Fibroblast of skin of right biceps (primary cell): ENCODE measurements at regions not wholly inside any gene's neighbourhood (a gene's known extent, or its start where the extent isn't known, plus 50 kb on each side); places are given as distances from the start of the nearest gene placed in this dataset.

Experiments
- DNase-seq: peaks from one replicate; pipeline ENCODE4 v3.0.0-alpha.2; 2013

DNA sequence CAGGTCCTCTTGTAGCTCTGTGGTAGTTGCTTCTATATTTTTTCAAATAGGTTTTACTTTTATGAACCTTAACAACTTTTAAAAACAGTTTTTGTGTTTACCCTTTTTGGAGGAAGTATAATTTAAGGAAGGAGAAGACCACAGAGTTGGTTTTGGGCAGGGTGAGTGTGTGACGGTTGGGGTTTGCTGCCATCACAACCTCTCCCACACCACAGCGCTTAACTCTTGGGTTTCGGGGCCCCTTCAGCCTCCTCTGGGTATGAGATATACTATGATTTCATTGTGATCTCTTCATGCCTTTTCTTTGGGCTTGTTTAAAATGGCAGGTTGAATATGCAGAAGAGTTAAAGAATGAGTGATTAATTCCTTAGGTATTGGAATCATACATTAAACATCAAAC lies 228.7 kb upstream of the CRY1 start:
- no peak for DNase-seq

DNA sequence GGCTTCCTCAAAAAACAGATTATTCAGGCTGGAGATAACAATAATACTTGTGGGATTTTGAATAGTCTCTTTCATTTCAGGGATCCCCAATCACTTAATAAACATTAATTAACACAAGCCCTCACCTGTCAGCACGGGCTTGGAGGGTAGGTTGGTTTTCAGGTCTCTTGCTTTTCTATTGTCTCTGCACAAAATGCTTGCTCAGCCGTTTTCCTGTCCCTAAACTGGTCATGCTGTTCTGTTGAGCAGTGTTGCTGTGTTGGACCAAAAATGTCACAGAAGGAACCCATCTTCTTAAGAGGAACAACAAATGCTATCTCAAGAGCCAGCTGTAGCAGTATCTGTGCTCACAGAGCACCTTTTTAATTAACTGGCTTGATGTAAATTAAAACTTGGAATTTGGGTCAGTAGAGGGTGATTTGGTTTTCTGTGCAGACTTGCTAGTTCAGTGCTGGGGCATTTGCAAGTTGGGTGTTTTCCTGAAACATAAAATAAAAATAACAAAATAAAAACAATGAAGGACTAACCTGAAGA lies 231.8 kb upstream of the CRY1 start:
- no peak for DNase-seq

DNA sequence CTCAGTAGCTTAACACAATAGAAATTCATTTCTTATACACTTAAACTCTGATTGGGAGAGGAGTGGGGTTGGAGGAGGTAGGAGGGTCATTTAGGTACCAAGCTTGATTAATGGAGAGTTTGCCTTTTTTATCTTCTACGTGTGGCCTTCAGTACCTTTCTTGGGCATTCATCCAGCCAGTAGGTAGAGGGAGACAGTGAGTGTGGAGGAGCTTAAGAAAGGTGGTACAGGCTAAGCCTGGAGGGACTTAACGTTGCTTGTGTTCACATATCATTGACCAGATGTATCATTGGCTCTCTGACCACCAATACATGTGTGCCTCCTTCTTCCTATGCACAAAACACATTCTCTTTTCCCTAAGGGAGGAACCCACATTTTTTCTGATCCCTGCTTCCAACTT lies 232.9 kb upstream of the CRY1 start:
- DNase-seq, result no peak

DNA sequence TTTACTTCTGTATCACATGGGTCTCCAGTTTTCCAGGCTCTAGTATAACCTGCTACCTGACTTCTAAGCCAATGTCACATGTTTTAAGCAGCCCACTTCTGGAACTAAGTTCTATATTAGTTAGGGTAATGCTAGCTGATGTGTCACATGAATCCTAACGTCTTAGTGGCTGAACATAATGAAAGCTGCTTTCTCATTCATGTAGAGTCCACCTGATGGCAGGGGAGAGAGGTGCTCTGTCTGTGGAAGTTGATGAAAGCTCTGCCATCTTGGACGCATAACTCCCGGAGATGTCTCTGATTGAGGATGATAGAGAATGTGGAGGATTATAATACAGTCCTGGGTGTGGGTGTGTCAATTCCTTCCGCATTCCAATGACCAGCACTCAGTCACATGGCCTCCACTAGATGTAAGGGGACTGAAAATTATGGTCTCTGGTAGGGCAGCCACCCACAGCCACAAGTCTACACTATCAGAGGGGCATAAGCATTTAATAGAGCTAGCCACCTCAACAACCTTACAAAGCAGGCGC lies 234.4 kb upstream of the CRY1 start:
- DNase-seq, result no peak

- DNase-seq, result peak; percentile 76
Observed at GRCh38 chr12:107328442-107329133, 235.2 kb upstream of the CRY1 start.

DNA sequence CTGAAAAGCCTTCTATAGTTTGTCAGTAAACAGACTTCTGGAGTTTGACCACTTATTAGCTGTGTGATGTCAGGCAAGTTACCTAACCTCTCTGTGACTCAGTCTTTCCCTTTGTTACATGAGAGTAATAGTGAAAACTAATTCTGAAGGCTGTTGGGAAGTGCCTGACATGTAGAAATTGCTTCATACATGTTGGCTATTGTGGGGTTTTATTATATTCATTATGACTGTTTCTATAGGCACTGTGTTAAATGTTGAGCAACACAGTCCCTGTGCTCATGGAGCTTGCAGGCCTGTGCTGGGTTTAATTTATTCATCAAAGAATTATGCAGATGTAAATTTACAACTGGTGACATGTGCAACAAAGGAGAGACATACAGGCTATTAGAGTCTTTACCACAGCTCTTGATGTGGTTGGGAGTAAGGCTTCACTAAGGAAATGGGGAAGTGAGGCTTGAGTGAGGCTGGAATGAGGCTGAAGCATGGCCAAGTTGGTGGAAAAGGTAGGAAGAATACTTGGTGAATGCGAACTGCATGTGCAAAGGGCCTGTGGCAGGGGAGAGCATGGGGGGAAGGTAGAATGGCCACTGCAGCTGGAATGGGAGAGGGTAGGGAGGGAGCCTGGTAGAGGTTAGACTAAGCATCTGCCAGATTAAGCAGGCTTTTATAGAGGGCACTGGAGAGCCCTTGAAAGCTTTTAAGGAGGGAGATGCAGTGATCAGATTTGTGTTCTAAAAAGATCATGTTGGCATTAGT lies 236.4 kb upstream of the CRY1 start:
- peak; percentile 68 for DNase-seq

- DNase-seq, result no peak
Observed at GRCh38 chr12:107330831-107331431, 237.6 kb upstream of the CRY1 start.

- DNase-seq, result no peak
Observed at GRCh38 chr12:107331471-107331870, 238.1 kb upstream of the CRY1 start.

- no peak for DNase-seq
Observed at GRCh38 chr12:107331912-107332311, 238.6 kb upstream of the CRY1 start.

- DNase-seq, result no peak
Observed at GRCh38 chr12:107332743-107333142, 239.4 kb upstream of the CRY1 start.

DNA sequence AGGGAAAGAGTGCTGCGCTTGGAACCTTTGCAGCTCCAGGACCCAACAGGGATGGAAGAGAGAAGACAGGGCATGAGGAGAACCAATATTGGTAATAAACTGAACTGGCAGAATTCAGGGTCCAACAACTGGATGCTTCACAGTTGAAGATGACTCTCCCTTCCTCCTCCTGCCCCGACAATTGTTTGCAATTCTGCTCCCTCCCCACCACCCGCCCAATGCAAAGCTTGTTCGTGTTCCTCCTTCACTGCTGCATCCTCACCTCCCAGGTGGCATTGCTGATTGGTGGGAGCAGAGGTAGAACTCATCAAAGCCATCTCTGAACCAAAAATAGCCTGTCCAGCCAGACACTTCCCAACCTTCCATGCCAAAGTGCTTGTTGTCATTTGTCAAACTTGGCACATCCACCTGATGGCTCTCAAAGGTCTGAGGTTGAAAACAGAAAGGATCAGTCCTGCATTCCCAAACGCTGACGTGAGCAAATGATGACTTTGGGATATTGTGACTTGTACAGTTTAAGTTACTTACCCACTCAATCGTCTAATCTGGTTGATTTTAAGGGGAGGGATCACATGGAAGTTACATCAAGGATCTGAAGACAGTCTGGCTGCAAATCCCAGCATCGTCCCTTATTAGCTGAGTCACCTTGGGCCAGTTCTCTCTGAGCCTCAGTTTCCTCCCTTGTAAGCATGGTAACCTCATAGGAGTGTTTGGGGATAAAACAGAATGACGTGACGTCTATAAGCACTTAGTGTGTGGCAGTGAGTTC lies 242.6 kb upstream of the CRY1 start:
- no peak for DNase-seq

GRCh38 chr12:107336695-107337094 lies 243.3 kb upstream of the CRY1 start:
- DNase-seq, result no peak

DNA sequence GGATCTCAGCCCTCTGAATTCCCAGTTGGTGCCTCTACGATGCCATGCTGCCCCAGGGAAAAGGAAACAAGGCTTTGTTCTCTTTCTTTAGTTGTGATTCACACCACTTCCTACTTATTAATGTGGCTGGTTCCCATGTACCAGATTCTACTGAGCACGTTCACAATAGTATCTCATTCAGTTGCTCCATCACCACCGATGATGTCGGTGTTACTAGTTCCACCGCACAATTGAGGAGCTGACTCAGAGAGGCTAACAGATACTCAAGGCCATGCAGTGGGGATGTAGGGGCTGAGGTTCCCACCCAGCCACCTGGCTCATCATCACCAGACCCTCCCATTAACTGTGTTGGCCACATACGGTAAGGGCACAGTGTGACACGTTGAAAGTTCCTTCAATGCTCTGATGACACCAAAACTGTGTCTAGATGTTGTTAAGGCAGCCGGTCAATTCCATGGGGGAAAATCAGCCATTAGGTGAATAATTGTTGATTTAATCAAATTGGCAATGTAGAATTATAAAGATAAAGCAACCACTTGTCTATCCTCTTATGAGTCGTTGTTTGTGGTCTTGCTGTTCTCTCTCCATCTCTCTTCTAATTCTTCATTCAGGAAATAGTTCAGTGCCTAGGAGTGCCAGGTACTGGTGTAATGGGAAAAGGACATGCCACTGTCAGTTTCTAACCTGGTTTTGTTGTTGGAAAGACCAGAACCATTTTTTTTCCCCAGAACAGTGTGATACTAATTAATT lies 244.2 kb upstream of the CRY1 start:
- peak; percentile 61 for DNase-seq

GRCh38 chr12:107339487-107339886 lies 246.1 kb upstream of the CRY1 start:
- no peak for DNase-seq

DNA sequence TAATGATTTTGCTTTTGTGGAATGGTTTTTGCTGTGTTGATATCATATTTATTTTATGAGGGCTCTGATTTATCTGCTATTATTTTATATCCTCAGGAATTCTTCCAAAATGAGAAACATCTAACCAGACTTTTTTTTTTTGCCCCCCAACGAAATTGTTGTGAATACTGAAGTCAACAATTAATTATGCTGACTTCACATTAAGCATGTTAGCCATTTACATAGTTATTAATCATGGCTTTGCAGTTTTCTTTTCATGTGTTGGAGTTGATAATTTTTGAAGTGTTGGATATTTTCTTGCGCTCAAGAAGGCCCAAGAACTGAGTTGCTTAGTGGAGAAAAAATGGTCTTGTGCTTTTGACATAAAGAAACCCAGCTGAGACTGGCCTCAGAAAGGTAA lies 246.6 kb upstream of the CRY1 start:
- DNase-seq, result no peak

- DNase-seq, result no peak
Observed at GRCh38 chr12:107340898-107341297, 247.5 kb upstream of the CRY1 start.

DNA sequence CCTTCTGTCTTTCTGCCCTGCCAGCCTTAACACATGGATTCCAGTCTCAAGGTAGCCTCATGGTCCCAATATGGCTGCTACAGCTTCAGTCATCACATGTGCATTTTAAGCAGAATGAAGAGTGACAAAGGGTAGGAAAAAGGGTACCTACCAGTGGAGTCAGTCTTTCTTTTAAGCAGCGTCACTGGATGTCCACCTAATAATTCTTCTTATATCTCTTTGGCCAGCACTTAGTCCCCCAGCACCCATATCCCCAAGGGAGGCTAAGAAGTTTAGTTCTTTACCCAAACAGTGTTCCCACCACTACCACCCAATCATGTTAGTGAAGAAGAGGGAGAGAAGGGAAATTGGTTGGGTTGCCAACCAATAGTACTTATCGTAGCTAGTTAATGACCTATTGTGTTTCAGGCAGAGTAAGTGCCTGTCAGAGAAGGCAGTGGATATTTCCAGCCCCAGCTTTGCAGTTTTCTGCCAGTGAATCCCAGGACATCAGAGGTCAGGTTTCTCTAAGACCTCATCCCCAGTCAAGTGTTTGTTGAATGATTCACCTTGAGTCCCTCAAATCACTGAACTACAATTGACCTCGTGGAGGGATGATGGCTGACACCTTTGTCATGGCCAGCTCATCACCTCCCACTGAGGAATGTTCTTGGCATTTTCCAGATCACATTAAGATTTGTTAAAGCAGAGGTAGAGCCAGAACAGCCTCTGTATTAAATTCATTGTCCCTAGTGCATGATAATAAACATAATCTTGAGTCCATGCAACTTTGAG lies 250.9 kb upstream of the CRY1 start:
- peak; percentile 83 for DNase-seq

DNA sequence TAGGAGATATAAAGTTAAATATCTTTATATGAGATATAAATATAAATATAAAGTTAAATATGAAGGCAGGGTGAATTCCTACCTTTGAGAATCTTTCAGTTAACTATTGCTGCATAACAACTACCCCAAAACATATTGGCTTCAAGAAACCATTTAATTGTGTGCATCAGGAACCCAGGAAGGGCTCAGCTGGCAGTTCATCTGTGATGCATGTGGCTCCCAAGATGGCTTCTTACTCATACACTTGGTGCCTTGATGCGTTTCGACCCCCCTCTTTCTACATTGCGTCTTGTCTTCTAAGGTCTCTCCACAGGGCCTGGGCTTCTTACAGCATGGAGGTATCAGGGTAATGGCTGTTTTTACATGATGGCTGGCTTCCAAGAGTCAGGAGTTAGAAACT lies 253.9 kb upstream of the CRY1 start:
- no peak for DNase-seq

- peak; percentile 91 for DNase-seq
Observed at GRCh38 chr12:107349008-107349747, 255.8 kb upstream of the CRY1 start.

- no peak for DNase-seq
Observed at GRCh38 chr12:107349839-107350238, 256.5 kb upstream of the CRY1 start.

GRCh38 chr12:107351109-107351508 lies 257.8 kb upstream of the CRY1 start:
- DNase-seq, result no peak
